ENCODE measurements at regions not wholly inside any gene's neighbourhood (a gene's known extent, or its start where the extent isn't known, plus 50 kb on each side); places are given as distances from the start of the nearest gene placed in this dataset.

- H3K4me3 ChIP-seq (ENCODE audit: low read depth, low read length), result no peak overlapping the region
- H3K36me3 ChIP-seq (ENCODE audit: control insufficient read depth, insufficient read depth, low read length), result no peaks in the 10 kb centered on the region
- DNase-seq (ENCODE audit: low read depth), result no peak
- no peak for TF ChIP-seq CTCF (IDR thresholded peaks at IDR 0.05; ENCODE audit: insufficient read depth, low read length, poor library complexity, severe bottlenecking)
- no peaks in the 10 kb centered on the region for H3K27me3 ChIP-seq (ENCODE audit: control insufficient read depth, insufficient read depth, low read length)
Measured at GRCh38 chr7:131174855-131175254, 152.8 kb upstream of the MKLN1 start.

DNA sequence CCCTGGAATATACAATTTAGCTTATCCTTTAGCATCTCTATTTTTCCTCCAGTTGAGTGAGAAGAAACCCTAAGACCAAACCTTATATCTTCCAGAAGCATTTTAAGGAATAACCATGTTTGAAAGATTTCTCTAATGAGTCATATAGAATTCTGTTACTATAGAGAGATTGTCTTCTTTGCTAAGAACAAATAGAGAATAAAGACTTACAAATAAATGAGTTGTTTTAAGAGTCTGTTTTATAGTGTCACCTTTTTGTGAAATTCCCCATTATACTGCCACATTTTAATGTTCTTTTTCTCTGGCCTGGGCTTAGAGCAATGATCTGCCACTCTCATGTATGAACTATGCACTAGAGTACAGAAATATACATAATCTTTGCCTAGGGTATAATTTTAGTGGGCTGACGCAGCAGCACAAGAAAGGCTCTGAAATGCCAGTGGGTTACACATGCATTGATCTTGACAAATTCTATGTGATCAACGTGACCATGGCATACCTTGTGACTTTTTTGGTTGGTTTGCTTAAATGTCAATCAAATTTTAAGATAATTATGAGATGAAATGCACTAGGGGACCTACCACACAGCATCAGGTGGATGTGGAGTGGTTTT lies 145.1 kb upstream of the MKLN1 start:
- DNase-seq (ENCODE audit: low read depth), result no peak
- no peak for TF ChIP-seq CTCF (IDR thresholded peaks at IDR 0.05; ENCODE audit: insufficient read depth, low read length, poor library complexity, severe bottlenecking)

GRCh38 chr7:131183072-131183471 lies 144.6 kb upstream of the MKLN1 start:
- Histone ChIP-seq H3K36me3 (ENCODE audit: control insufficient read depth, insufficient read depth, low read length) (no peaks in the 10 kb centered on the region), H3K27me3 (ENCODE audit: control insufficient read depth, insufficient read depth, low read length) (no peaks in the 10 kb centered on the region), H3K4me3 (ENCODE audit: low read depth, low read length) (no peak overlapping the region)
- no peak for DNase-seq (ENCODE audit: low read depth)
- no peak for TF ChIP-seq CTCF (IDR thresholded peaks at IDR 0.05; ENCODE audit: insufficient read depth, low read length, poor library complexity, severe bottlenecking)

More for the DNA sequence above, 145.1 kb upstream of the MKLN1 start:
- Histone ChIP-seq H3K27me3 (ENCODE audit: control insufficient read depth, insufficient read depth, low read length) (no peaks in the 10 kb centered on the region), H3K4me3 (ENCODE audit: low read depth, low read length) (no peak overlapping the region), H3K36me3 (ENCODE audit: control insufficient read depth, insufficient read depth, low read length) (no peaks in the 10 kb centered on the region)

DNA sequence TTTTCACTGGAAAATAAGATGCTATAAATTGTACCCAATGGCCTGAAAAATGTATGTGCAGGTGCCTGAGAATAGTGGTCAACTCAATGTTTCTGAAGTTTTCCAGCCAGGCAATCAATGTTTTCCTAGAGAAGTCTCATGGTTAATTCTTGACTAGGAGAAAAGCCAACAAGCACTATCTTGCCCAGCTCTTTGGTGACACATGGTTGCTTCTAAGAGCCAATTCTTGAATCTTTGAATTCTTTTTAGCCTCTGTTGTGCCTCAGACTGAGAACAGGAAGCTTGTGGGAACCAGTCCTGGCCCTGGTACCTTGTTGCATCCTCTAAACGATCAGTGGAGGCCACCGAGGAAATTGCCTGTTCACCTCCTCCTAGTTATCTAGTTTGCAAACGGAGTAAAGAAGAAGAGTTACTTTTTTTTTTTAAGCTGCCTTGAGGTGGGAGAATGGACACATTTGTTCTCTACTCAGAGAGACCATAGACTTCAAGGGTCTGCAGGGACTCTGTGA lies 144.0 kb upstream of the MKLN1 start:
- H3K4me3 ChIP-seq (ENCODE audit: low read depth, low read length), result no peak overlapping the region
- no peaks in the 10 kb centered on the region for H3K27me3 ChIP-seq (ENCODE audit: control insufficient read depth, insufficient read depth, low read length)
- TF ChIP-seq CTCF (IDR thresholded peaks at IDR 0.05; ENCODE audit: insufficient read depth, low read length, poor library complexity, severe bottlenecking), result no peak
- H3K36me3 ChIP-seq (ENCODE audit: control insufficient read depth, insufficient read depth, low read length), result no peaks in the 10 kb centered on the region
- DNase-seq (ENCODE audit: low read depth), result no peak

DNA sequence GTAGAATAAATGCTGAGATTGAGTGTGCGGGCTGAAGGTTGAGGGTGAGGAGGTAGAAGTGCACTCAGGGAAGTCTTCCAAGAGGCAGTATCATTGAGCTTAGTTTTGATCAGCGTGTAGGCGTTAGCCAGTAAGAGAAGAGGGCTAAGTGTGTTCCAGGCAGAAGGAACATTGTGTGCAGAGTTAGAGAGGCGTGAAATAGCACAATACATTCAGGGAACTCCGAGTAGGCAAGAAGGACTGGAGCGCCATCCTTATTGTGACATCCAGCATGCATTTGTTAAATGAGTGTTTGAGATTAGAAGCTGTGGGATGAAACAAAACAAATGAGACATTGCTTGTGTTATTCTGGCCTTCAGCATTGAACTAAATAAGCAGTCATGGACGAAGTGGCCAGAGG lies 140.9 kb upstream of the MKLN1 start:
- DNase-seq (ENCODE audit: low read depth), result no peak
- Histone ChIP-seq H3K36me3 (ENCODE audit: control insufficient read depth, insufficient read depth, low read length) (no peaks in the 10 kb centered on the region), H3K27me3 (ENCODE audit: control insufficient read depth, insufficient read depth, low read length) (no peaks in the 10 kb centered on the region), H3K4me3 (ENCODE audit: low read depth, low read length) (no peak overlapping the region)
- no peak for TF ChIP-seq CTCF (IDR thresholded peaks at IDR 0.05; ENCODE audit: insufficient read depth, low read length, poor library complexity, severe bottlenecking)

Data from kidney epithelial cell (primary cell).